Suprapubic skin (tissue), 4 donors: ENCODE measurements at regions not wholly inside any gene's neighbourhood (a gene's known extent, or its start where the extent isn't known, plus 50 kb on each side); places are given as distances from the start of the nearest gene placed in this dataset.

Experiments
- CTCF ChIP-seq, 2 donors: fragments of 200-600 bp in 1 of 2; fragments of 450-650 bp in 1 of 2; sonication (generic) in 1 of 2; IDR thresholded peaks; one replicate each; pipeline ENCODE4 v1.5.1; 2016 to 2019; ENCODE audit warnings: antibody characterized with exemption in 2 of 2, mild to moderate bottlenecking in 1 of 2, moderate library complexity in 1 of 2
- POLR2A ChIP-seq, 2 donors: fragments of 450-650 bp; IDR thresholded peaks; one replicate each; pipeline ENCODE4 v1.6.1; 2017; ENCODE audit warnings: antibody characterized with exemption in 2 of 2, mild to moderate bottlenecking in 2 of 2, moderate library complexity in 2 of 2
- POLR2AphosphoS5 ChIP-seq, 3 donors: sonication (generic); formaldehyde crosslinking; IDR thresholded peaks; one replicate each; pipeline ENCODE4 v1.6.1; 2017; ENCODE audit warnings: antibody characterized with exemption in 3 of 3

GRCh38 chr14:27546111-27546510, 948.3 kb upstream of the NOVA1 start:
- TF ChIP-seq CTCF (IDR thresholded peaks at IDR 0.05) = no peak
- TF ChIP-seq POLR2A (IDR thresholded peaks at IDR 0.05) = no peak
- TF ChIP-seq POLR2AphosphoS5 (IDR thresholded peaks at IDR 0.05) = no peak
